ENCODE measurements at regions not wholly inside any gene's neighbourhood (a gene's known extent, or its start where the extent isn't known, plus 50 kb on each side); places are given as distances from the start of the nearest gene placed in this dataset.
"Not testable (repeated sequence)": the region's sequence is repeated elsewhere in the genome, so short reads cannot be mapped to it uniquely, and the experiment has no call there.

- DNase-seq: no peak
Measured at GRCh38 chr3:18234717-18235335, 190.3 kb downstream of the SATB1 start.

- DNase-seq: no peak
Measured at GRCh38 chr3:18233987-18234716, 191.0 kb downstream of the SATB1 start.

GRCh38 chr3:18232317-18232716 lies 192.8 kb downstream of the SATB1 start:
- no peak for DNase-seq

- DNase-seq: no peak
Measured at GRCh38 chr3:18228060-18228459, 197.1 kb downstream of the SATB1 start.

- no peak for DNase-seq
Measured at GRCh38 chr3:18225709-18226108, 199.4 kb downstream of the SATB1 start.

GRCh38 chr3:18224426-18224825 lies 200.7 kb downstream of the SATB1 start:
- DNase-seq: no peak

GRCh38 chr3:18223974-18224373 lies 201.2 kb downstream of the SATB1 start:
- DNase-seq: no peak

- no peak for DNase-seq
Measured at GRCh38 chr3:18223571-18223970, 201.6 kb downstream of the SATB1 start.

- DNase-seq: no peak
Measured at GRCh38 chr3:18222686-18223085, 202.5 kb downstream of the SATB1 start.

- no peak for DNase-seq
Measured at GRCh38 chr3:18217507-18218174, 207.5 kb downstream of the SATB1 start.

- no peak for DNase-seq
Measured at GRCh38 chr3:18216996-18217395, 208.1 kb downstream of the SATB1 start.

GRCh38 chr3:18215639-18216038 lies 209.5 kb downstream of the SATB1 start:
- no peak for DNase-seq

- DNase-seq: no peak
Measured at GRCh38 chr3:18211116-18211515, 214.0 kb downstream of the SATB1 start.

- no peak for DNase-seq
Measured at GRCh38 chr3:18208856-18209255, 216.3 kb downstream of the SATB1 start.

GRCh38 chr3:18208091-18208490 lies 217.0 kb downstream of the SATB1 start:
- DNase-seq: no peak

- no peak for DNase-seq
Measured at GRCh38 chr3:18207226-18207625, 217.9 kb downstream of the SATB1 start.

GRCh38 chr3:18205701-18206100 lies 219.4 kb downstream of the SATB1 start:
- not testable (repeated sequence) for DNase-seq

GRCh38 chr3:18201315-18201714 lies 223.8 kb downstream of the SATB1 start:
- DNase-seq: no peak

- DNase-seq: no peak
Measured at GRCh38 chr3:18199757-18200156, 225.4 kb downstream of the SATB1 start.

GRCh38 chr3:18195836-18196235 lies 229.3 kb downstream of the SATB1 start:
- DNase-seq: no peak

GRCh38 chr3:18194431-18194830 lies 230.7 kb downstream of the SATB1 start:
- no peak for DNase-seq

- no peak for DNase-seq
Measured at GRCh38 chr3:18190646-18191045, 234.5 kb downstream of the SATB1 start.

- no peak for DNase-seq
Measured at GRCh38 chr3:18189282-18190050, 235.7 kb downstream of the SATB1 start.

Measured in stimulated activated CD4-positive, alpha-beta T cell treated with anti-CD3 and anti-CD28 coated beads, Interleukin-4, amount 100 ng/mL, for 1 hour (primary cell).